ENCODE measurements at regions not wholly inside any gene's neighbourhood (a gene's known extent, or its start where the extent isn't known, plus 50 kb on each side); places are given as distances from the start of the nearest gene placed in this dataset.

DNA sequence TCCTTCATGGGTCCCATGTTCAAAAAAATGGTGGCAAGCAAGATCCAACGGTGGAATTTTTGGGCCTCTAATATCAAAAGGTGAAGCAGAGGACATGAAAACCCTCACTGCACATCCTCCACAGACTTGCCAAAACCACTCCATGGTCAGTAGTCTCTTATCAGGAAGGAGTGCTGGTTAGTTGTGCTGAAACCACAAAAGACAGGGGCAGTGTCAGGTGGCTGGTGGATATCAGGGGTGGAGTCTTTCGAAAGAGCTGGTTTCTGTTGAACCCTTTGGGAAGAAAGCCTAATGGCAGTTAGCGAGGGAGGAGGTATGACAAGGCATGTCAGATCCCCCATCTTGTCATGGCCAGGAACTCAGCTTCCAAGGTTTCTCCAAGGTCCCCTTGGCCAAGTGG lies 395.9 kb upstream of the CAMK1G start:
- H3K27me3 ChIP-seq (ENCODE audit: low read depth), result no peaks in the 10 kb centered on the region
- no peak overlapping the region for H3K4me3 ChIP-seq
- H3K9me3 ChIP-seq, result peaks cover 3% of the 10 kb centered on the region
- H3K36me3 ChIP-seq, result no peaks in the 10 kb centered on the region
- DNase-seq (no peak), ATAC-seq (no peak)
- intact Hi-C loops (cut with DNase I), result no loop called here
- TF ChIP-seq, protein P1, sequence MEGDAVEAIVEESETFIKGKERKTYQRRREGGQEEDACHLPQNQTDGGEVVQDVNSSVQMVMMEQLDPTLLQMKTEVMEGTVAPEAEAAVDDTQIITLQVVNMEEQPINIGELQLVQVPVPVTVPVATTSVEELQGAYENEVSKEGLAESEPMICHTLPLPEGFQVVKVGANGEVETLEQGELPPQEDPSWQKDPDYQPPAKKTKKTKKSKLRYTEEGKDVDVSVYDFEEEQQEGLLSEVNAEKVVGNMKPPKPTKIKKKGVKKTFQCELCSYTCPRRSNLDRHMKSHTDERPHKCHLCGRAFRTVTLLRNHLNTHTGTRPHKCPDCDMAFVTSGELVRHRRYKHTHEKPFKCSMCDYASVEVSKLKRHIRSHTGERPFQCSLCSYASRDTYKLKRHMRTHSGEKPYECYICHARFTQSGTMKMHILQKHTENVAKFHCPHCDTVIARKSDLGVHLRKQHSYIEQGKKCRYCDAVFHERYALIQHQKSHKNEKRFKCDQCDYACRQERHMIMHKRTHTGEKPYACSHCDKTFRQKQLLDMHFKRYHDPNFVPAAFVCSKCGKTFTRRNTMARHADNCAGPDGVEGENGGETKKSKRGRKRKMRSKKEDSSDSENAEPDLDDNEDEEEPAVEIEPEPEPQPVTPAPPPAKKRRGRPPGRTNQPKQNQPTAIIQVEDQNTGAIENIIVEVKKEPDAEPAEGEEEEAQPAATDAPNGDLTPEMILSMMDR (IDR thresholded peaks at IDR 0.05), result no peak
- H3K27ac ChIP-seq, result no peak overlapping the region
- no peaks in the 10 kb centered on the region for H3K4me1 ChIP-seq

GRCh38 chr1:209190591-209191261 lies 392.8 kb upstream of the CAMK1G start:
- Histone ChIP-seq H3K36me3 (no peaks in the 10 kb centered on the region), H3K4me3 (no peak overlapping the region), H3K27me3 (ENCODE audit: low read depth) (no peaks in the 10 kb centered on the region), H3K27ac (no peak overlapping the region), H3K4me1 (no peaks in the 10 kb centered on the region), H3K9me3 (peaks cover 10% of the 10 kb centered on the region)
- DNase-seq (peak; percentile 59), ATAC-seq (peak; percentile 87 to 89)
- intact Hi-C loops (cut with DNase I), result no loop called here
- TF ChIP-seq, protein P1 (IDR thresholded peaks at IDR 0.05), result peak; percentile 73

GRCh38 chr1:209191262-209191634 lies 392.3 kb upstream of the CAMK1G start:
- no peaks in the 10 kb centered on the region for H3K36me3 ChIP-seq
- H3K27me3 ChIP-seq (ENCODE audit: low read depth), result no peaks in the 10 kb centered on the region
- intact Hi-C loops (cut with DNase I), result no loop called here
- no peak for DNase-seq
- TF ChIP-seq, protein P1 (IDR thresholded peaks at IDR 0.05), result no peak
- H3K9me3 ChIP-seq, result peaks cover 15% of the 10 kb centered on the region
- H3K4me1 ChIP-seq, result no peaks in the 10 kb centered on the region
- ATAC-seq, result no peak
- H3K4me3 ChIP-seq, result no peak overlapping the region
- no peak overlapping the region for H3K27ac ChIP-seq

DNA sequence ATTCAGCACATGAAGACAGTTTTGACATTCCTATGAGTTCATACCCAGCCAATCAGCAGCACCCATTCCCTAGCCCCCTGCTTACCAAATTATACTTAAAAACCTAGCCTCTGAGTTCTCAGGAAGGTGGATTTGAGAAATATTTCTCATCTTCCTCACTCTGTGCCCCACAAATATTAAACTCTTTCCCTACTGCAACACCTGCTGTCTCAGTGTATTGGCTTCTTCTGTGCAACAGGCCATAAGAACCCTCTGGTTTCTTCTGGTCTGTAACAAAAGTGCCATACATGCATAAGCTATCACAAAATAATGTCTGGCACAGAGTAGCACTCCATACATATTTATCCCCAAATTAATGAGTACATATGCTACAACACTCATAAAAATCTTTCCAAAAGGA lies 387.4 kb upstream of the CAMK1G start:
- no peaks in the 10 kb centered on the region for H3K36me3 ChIP-seq
- no peaks in the 10 kb centered on the region for H3K4me1 ChIP-seq
- no peak for ATAC-seq
- H3K27ac ChIP-seq, result no peak overlapping the region
- intact Hi-C loops (cut with DNase I), result no loop called here
- peaks cover 24% of the 10 kb centered on the region for H3K9me3 ChIP-seq
- no peaks in the 10 kb centered on the region for H3K27me3 ChIP-seq (ENCODE audit: low read depth)
- no peak for DNase-seq
- TF ChIP-seq, protein P1 (IDR thresholded peaks at IDR 0.05), result no peak
- no peak overlapping the region for H3K4me3 ChIP-seq

DNA sequence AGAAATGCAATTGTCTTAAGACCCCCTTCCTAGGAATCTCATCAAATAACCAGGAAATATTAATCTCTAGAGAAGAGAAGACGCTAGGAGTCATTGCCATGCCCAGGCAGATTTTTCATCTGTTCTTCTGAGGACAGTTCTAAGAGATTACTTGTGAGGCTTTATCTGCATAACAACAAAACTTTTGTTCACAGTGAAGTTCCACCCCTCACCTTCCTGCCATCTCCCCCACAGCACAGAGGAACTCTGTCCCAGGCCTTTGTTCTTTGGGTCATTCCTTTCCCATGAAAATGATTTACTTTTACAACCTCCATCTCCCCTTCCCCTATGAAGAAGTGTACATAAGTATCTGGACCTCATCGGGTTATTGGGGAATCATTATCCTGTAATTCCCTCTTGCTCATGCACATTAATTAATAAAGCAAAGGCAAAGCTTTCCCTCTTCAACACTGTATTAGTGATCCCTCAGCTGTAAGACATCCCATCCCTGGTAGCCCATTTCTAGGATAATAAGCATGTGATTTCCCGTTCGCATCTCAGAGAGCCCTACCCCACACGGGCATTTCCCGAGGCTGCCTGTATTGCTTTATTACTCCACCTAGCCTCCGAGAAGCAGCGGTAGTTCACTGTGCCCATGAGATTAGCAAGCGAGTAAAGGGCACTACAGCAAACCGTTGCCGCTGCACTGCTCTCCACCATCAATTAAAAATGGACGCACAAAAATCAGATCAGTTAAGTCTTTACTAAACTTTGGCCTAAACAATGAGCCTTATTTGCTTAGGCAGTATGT lies 384.4 kb upstream of the CAMK1G start:
- H3K4me1 ChIP-seq, result no peaks in the 10 kb centered on the region
- DNase-seq (no peak), ATAC-seq (no peak)
- H3K36me3 ChIP-seq, result no peaks in the 10 kb centered on the region
- peaks cover 24% of the 10 kb centered on the region for H3K9me3 ChIP-seq
- no peaks in the 10 kb centered on the region for H3K27me3 ChIP-seq (ENCODE audit: low read depth)
- no peak overlapping the region for H3K27ac ChIP-seq
- intact Hi-C loops (cut with DNase I), result no loop called here
- H3K4me3 ChIP-seq, result no peak overlapping the region
- TF ChIP-seq, protein P1 (IDR thresholded peaks at IDR 0.05), result no peak

Measured in lower lobe of right lung (tissue), 2 donors.